CD4-positive, alpha-beta T cell (primary cell): ENCODE measurements at regions not wholly inside any gene's neighbourhood (a gene's known extent, or its start where the extent isn't known, plus 50 kb on each side); places are given as distances from the start of the nearest gene placed in this dataset.

ENCODE experiments used
- ATAC-seq: fragments of 200-7000 bp; cut with Tn5 transposase; one replicate; pipeline ENCODE4 v1.10.0; 2022; ENCODE audit warnings: mild to moderate bottlenecking; ENCODE audit not compliant: poor library complexity
- CTCF ChIA-PET: fragments of 350-600 bp; sonication (Branson Sonifier 250); formaldehyde crosslinking; loops from one replicate; lab custom pipeline; 2021; ENCODE audit warnings: antibody characterized with exemption, inconsistent platforms; lab: Charles Lee
- POLR2A ChIA-PET: fragments of 350-600 bp; sonication (Branson Sonifier 250); formaldehyde crosslinking; loops from one replicate; lab custom pipeline; 2021; ENCODE audit warnings: antibody characterized with exemption, inconsistent platforms; lab: Charles Lee
- DNase-seq, 14 experiments: peaks; one replicate each; pipeline ENCODE4 v3.0.0-alpha.2; 2013 to 2020; ENCODE audit warnings: mixed read lengths in 2 of 14
- H3K27ac ChIP-seq, 2 donors: one replicate each; pipeline versions ENCODE4 v1.5.1 to v1.7.0; 2013; ENCODE audit warnings: low read length in 2 of 2, low read depth in 1 of 2, mild to moderate bottlenecking in 1 of 2
- H3K27me3 ChIP-seq, 2 experiments: 1 replicate in 1 of 2; 2 replicates in 1 of 2; pipeline versions ENCODE4 v1.6.1 to v1.7.0; 2013; ENCODE audit warnings: low read length in 2 of 2, control low read depth in 1 of 2, mild to moderate bottlenecking in 1 of 2, moderate library complexity in 1 of 2; ENCODE audit not compliant: insufficient read depth in 2 of 2, control insufficient read depth in 1 of 2
- H3K36me3 ChIP-seq: one replicate; pipeline ENCODE4 v1.6.1; 2013; ENCODE audit warnings: low read length, control low read depth; ENCODE audit not compliant: insufficient read depth
- H3K4me1 ChIP-seq: one replicate; pipeline ENCODE4 v1.6.1; 2013; ENCODE audit warnings: low read length, control low read depth; ENCODE audit not compliant: insufficient read depth
- H3K4me3 ChIP-seq: one replicate; pipeline ENCODE4 v1.5.1; 2013; ENCODE audit warnings: mild to moderate bottlenecking, low read length, moderate library complexity
- H3K9me3 ChIP-seq, 2 experiments: 1 replicate in 1 of 2; 2 replicates in 1 of 2; pipeline versions ENCODE4 v1.6.1 to v1.7.0; 2013; ENCODE audit warnings: low read length in 2 of 2, mild to moderate bottlenecking in 2 of 2, control low read depth in 1 of 2, moderate library complexity in 1 of 2; ENCODE audit not compliant: control insufficient read depth in 1 of 2, insufficient read depth in 1 of 2
- H3K27ac Mint-ChIP-seq: one replicate; pipeline ENCODE4 v1.8.0; 2020; ENCODE audit warnings: mixed read lengths
- H3K27me3 Mint-ChIP-seq: one replicate; pipeline ENCODE4 v1.8.0; 2021; ENCODE audit warnings: mixed read lengths
- H3K36me3 Mint-ChIP-seq: one replicate; pipeline ENCODE4 v1.8.0; 2021; ENCODE audit warnings: low read depth, mixed read lengths
- H3K4me1 Mint-ChIP-seq: one replicate; pipeline ENCODE4 v1.8.0; 2021; ENCODE audit warnings: low read depth, mixed read lengths
- H3K4me3 Mint-ChIP-seq: one replicate; pipeline ENCODE4 v1.8.0; 2020; ENCODE audit warnings: mild to moderate bottlenecking, mixed read lengths
- H3K9me3 Mint-ChIP-seq: one replicate; pipeline ENCODE4 v1.8.0; 2020; ENCODE audit warnings: mixed read lengths
- CTCF ChIP-seq: fragments of 200-600 bp; IDR thresholded peaks from one replicate; pipeline ENCODE4 v1.8.0; 2022; ENCODE audit warnings: antibody characterized with exemption, mild to moderate bottlenecking
- intact Hi-C, 2 experiments: fragments of 100-400 bp; cut with DNase I in 1 of 2; cut with micrococcal nuclease in 1 of 2; formaldehyde crosslinking; loops; one replicate each; pipeline versions ENCODE4 v1.15.1 to v1.9.0; 2023 to 2025; cut with DNase I, micrococcal nuclease

- peaks cover 57% of the 10 kb centered on the region for H3K4me1 ChIP-seq
- no peak overlapping the region for H3K4me3 ChIP-seq
- H3K36me3 ChIP-seq: no peaks in the 10 kb centered on the region
- Mint-ChIP-seq H3K27ac (peak overlapping the region; percentile 80), H3K27me3 (no peaks in the 10 kb centered on the region), H3K4me1 (peaks cover 68% of the 10 kb centered on the region), H3K36me3 (no peaks in the 10 kb centered on the region), H3K4me3 (no peak overlapping the region), H3K9me3 (no peaks in the 10 kb centered on the region)
- ChIA-PET CTCF (interaction anchor here (1.9 to 2.2 kb wide), 2 partner anchors 27 to 150 kb away, joined by 5 to 6 read pairs; no protein-coding TSS in a partner anchor), POLR2A (interaction anchor here (0.7 to 3.5 kb wide), 6 partner anchors 10 to 119 kb away, joined by 3 to 21 read pairs (median 6); partner anchors contain the start of gene IRF2BPL)
- ATAC-seq (no peak), DNase-seq (no peak)
- no peak for TF ChIP-seq CTCF
- intact Hi-C loops: no loop called here
- no peaks in the 10 kb centered on the region for H3K27me3 ChIP-seq
- no peak overlapping the region for H3K27ac ChIP-seq
- H3K9me3 ChIP-seq: no peaks in the 10 kb centered on the region
Observed at GRCh38 chr14:76920331-76921087, 94.3 kb downstream of the LRRC74A start.

DNA sequence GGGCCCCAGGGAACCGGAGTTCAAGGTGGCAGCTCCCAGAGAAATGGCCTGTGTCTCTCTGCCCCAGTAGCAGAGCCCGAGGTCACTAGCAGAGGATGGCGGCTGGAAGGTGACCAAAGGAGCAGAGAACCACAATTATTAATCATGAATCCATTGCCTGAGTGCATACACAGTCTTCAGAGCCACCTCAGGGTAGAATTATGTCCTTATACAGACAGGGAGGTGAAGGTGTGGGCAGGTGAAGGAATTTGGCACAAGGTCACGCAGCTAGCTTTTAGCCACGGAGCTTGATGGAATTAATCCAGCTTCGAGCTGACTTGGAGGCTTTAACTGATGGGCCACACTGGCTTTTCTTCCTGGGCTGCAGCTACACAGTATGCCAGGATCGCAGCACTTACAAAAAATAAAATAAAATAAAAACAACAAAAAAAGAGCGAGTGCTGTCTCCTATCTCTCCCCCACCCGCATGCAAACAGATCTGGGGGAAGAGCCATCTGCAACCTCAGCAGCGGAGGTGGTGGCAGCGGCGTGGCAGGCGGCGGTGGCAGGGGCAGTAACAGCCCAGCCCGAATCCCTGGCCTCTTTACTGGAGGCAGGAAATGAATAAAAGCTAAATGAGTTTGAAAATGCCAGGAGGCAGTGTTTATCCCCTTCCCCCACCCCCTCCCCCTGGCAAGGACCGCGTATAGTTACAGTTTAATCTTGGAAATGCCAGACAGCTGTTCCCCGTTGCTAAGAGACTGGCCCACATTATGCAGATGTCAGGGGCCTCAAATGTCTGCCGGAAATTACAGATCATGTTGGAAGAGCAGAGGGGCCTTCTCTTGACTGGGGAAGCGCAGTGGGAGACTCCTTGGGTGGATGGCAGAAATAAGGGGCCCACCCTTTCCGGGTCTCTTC lies 93.5 kb downstream of the LRRC74A start:
- Histone ChIP-seq H3K9me3 (no peaks in the 10 kb centered on the region), H3K27ac (no peak overlapping the region), H3K4me1 (peaks cover 54% of the 10 kb centered on the region), H3K36me3 (no peaks in the 10 kb centered on the region), H3K4me3 (no peak overlapping the region), H3K27me3 (no peaks in the 10 kb centered on the region)
- Mint-ChIP-seq H3K9me3 (no peaks in the 10 kb centered on the region), H3K4me3 (peak overlapping the region; percentile 27), H3K36me3 (no peaks in the 10 kb centered on the region), H3K27ac (peak overlapping the region; percentile 80), H3K4me1 (peaks cover 66% of the 10 kb centered on the region), H3K27me3 (no peaks in the 10 kb centered on the region)
- ChIA-PET POLR2A (interaction anchor here (0.7 to 3.5 kb wide), 7 partner anchors 11 to 120 kb away, joined by 3 to 21 read pairs (median 4); partner anchors contain the start of gene IRF2BPL), CTCF (interaction anchor here (1.9 to 2.2 kb wide), 2 partner anchors 28 to 151 kb away, joined by 5 to 6 read pairs; no protein-coding TSS in a partner anchor)
- no peak for TF ChIP-seq CTCF
- intact Hi-C loops: no loop called here
- peak; percentile 61 for ATAC-seq
- DNase-seq: peak in 7 of 14 experiments; percentile 9 to 72 (median 36)
